Prostate gland (tissue), 2 donors: ENCODE measurements at regions not wholly inside any gene's neighbourhood (a gene's known extent, or its start where the extent isn't known, plus 50 kb on each side); places are given as distances from the start of the nearest gene placed in this dataset.

Source experiments
- DNase-seq: peaks from one replicate; pipeline ENCODE4 v3.0.0-alpha.2; 2019; ENCODE audit warnings: low spot score
- H3K27ac ChIP-seq, 2 donors: fragments of 200-600 bp; sonication (generic); 2 replicates each; pipeline ENCODE4 v1.5.1; 2017 to 2019
- H3K27me3 ChIP-seq: fragments of 200-600 bp; sonication (generic); replicated peaks from 2 replicates; pipeline ENCODE4 v1.5.1; 2019; ENCODE audit not compliant: insufficient read depth
- H3K36me3 ChIP-seq, 2 donors: fragments of 200-600 bp; sonication (generic); 1 replicate in 1 of 2; 2 replicates in 1 of 2; pipeline versions ENCODE4 v1.5.1 to v1.8.1; 2017 to 2019
- H3K4me1 ChIP-seq: fragments of 200-600 bp; sonication (generic); replicated peaks from 2 replicates; pipeline ENCODE4 v1.5.1; 2019
- H3K4me3 ChIP-seq, 2 donors: fragments of 200-600 bp; sonication (generic); 2 replicates each; pipeline ENCODE4 v1.5.1; 2017 to 2019
- H3K9me3 ChIP-seq: fragments of 200-600 bp; sonication (generic); 2 replicates; pipeline ENCODE4 v1.5.1; 2017
- CTCF ChIP-seq, 4 experiments: fragments of 200-600 bp in 2 of 4; fragments of 450-650 bp in 2 of 4; sonication (generic) in 2 of 4; IDR thresholded peaks; 1 replicate in 3 of 4; 2 replicates in 1 of 4; pipeline ENCODE4 v1.5.1; 2016 to 2019; ENCODE audit warnings: antibody characterized with exemption in 4 of 4, mild to moderate bottlenecking in 2 of 4, moderate library complexity in 2 of 4
- POLR2A ChIP-seq: fragments of 450-650 bp; IDR thresholded peaks from one replicate; pipeline ENCODE4 v1.6.1; 2016; ENCODE audit warnings: antibody characterized with exemption, mild to moderate bottlenecking
- POLR2AphosphoS5 ChIP-seq: sonication (generic); formaldehyde crosslinking; IDR thresholded peaks from one replicate; pipeline ENCODE4 v1.6.1; 2017; ENCODE audit warnings: antibody characterized with exemption
- WGBS: methylation state at CpG from one replicate; pipeline ENCODE4 v1.1.5; 2018; 5-methylcytosine and 5-hydroxymethylcytosine counted together
- intact Hi-C: fragments of 100-400 bp; cut with DNase I; formaldehyde crosslinking; loops from one replicate; pipeline ENCODE4 v1.14.2; 2022

- intact Hi-C loops = no loop called here
- H3K27ac ChIP-seq = no peak overlapping the region
- no peak for DNase-seq
- no peaks in the 10 kb centered on the region for H3K9me3 ChIP-seq
- 83% methylated on average over 4 of the region's 4 CpGs for WGBS
- H3K27me3 ChIP-seq = no peaks in the 10 kb centered on the region
- H3K4me3 ChIP-seq = no peak overlapping the region
- TF ChIP-seq POLR2AphosphoS5 (no peak), CTCF (IDR thresholded peaks at IDR 0.05) (no peak), POLR2A (no peak)
- no peaks in the 10 kb centered on the region for H3K36me3 ChIP-seq
- H3K4me1 ChIP-seq = no peaks in the 10 kb centered on the region
These were observed 51.5 kb downstream of the IRAG1 start for GRCh38 chr11:10641912-10642697.

DNA sequence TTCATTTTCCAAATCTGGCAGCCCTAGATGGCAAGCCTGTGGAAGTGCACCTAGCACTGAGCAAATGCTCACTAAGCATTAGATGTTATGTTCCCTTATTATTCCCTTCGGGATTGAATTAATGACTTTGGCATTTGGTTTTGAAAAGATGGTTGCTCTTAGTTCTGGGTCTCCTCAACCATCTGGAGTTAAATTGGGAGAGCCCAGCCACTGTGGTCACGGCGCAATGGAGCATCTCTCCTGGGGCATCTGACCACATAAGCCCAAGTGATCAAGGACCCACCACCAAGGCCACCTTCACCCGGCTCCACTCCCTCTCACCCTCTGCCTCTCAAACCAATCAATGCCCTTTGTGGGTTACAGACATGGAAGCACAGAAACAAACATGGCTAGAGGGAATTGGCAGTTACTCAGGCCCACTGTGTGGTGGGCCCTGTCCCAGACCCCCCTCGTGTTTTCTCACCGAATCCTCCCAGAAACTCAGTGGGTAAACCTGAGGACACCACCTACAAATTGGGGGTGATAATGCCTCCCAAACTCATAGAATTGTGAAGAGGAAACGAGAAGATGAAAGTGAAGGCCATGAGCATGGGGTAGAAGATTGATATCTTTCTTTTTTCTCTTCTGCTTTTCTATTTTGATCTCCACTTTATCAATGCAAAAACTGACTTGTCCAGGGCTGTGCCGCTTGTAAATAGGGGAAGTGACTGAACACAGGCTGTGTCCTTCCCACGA, 52.2 kb downstream of the IRAG1 start:
- TF ChIP-seq POLR2A (no peak), CTCF (IDR thresholded peaks at IDR 0.05) (no peak), POLR2AphosphoS5 (no peak)
- 85% methylated on average over 9 of the region's 9 CpGs for WGBS
- Histone ChIP-seq H3K4me1 (no peaks in the 10 kb centered on the region), H3K9me3 (no peaks in the 10 kb centered on the region), H3K4me3 (no peak overlapping the region), H3K27me3 (no peaks in the 10 kb centered on the region), H3K27ac (no peak overlapping the region), H3K36me3 (no peaks in the 10 kb centered on the region)
- no peak for DNase-seq
- intact Hi-C loops = no loop called here

- H3K4me3 ChIP-seq = no peak overlapping the region
- no peak overlapping the region for H3K27ac ChIP-seq
- H3K27me3 ChIP-seq = no peaks in the 10 kb centered on the region
- H3K4me1 ChIP-seq = no peaks in the 10 kb centered on the region
- intact Hi-C loops = no loop called here
- H3K9me3 ChIP-seq = no peaks in the 10 kb centered on the region
- TF ChIP-seq POLR2AphosphoS5 (no peak), POLR2A (no peak), CTCF (IDR thresholded peaks at IDR 0.05) (no peak)
- 63% methylated on average over 3 of the region's 3 CpGs for WGBS
- no peaks in the 10 kb centered on the region for H3K36me3 ChIP-seq
- no peak for DNase-seq
These were observed 53.2 kb downstream of the IRAG1 start for GRCh38 chr11:10640308-10640707.

DNA sequence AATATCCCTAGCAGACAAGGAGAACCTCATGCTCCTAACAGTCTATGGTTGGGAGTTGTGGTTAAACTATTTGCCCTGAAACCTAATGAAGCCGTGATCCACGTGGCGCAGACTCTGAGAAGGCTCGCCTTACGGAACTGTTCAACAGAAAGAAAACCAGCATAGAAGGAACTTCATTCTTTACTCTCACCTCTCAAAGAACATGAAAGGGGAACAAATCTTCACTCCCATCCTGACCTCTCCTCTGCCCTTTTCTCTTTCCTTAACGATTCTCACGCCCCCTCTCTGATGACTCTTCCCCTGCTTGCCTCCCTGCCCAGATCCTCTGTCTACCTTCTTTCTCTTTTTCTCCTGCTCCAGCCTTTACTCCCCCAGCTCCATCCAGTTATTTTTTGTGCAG, 54.2 kb downstream of the IRAG1 start:
- Histone ChIP-seq H3K4me3 (no peak overlapping the region), H3K4me1 (no peaks in the 10 kb centered on the region), H3K27me3 (no peaks in the 10 kb centered on the region), H3K36me3 (no peaks in the 10 kb centered on the region), H3K9me3 (no peaks in the 10 kb centered on the region), H3K27ac (peak overlapping the region in 1 of 2 donors; percentile 25)
- TF ChIP-seq POLR2AphosphoS5 (no peak), POLR2A (no peak), CTCF (IDR thresholded peaks at IDR 0.05) (no peak)
- intact Hi-C loops = no loop called here
- DNase-seq = no peak
- 81% methylated on average over 7 of the region's 7 CpGs for WGBS
